HCT116 (cell line): ENCODE measurements at regions not wholly inside any gene's neighbourhood (a gene's known extent, or its start where the extent isn't known, plus 50 kb on each side); places are given as distances from the start of the nearest gene placed in this dataset.

Experiments
- EZH2phosphoT487 ChIP-seq: fragments of 200-600 bp; IDR thresholded peaks from 2 replicates; pipeline ENCODE4 v1.6.1; 2018; ENCODE audit warnings: antibody characterized with exemption, borderline replicate concordance
- POLR2AphosphoS5 ChIP-seq: IDR thresholded peaks from 2 replicates; pipeline ENCODE4 v1.6.1; 2011; ENCODE audit warnings: mild to moderate bottlenecking, low read depth, low read length, moderate library complexity
- SIN3A ChIP-seq: IDR thresholded peaks from 2 replicates; pipeline ENCODE4 v1.6.1; 2012; ENCODE audit warnings: low read depth
- SP1 ChIP-seq: IDR thresholded peaks from 2 replicates; pipeline ENCODE4 v1.6.1; 2012; ENCODE audit warnings: low read depth
- TCF7L2 ChIP-seq: IDR thresholded peaks from 2 replicates; pipeline ENCODE4 v1.7.0; 2011; ENCODE audit warnings: borderline replicate concordance, inconsistent platforms; ENCODE audit not compliant: insufficient read depth, insufficient read length; ENCODE audit errors: extremely low read depth
- ZNF274 ChIP-seq: fragments of 200-500 bp; sonication (Bioruptor generic); IDR thresholded peaks from 2 replicates; pipeline ENCODE4 v1.6.1; 2014; ENCODE audit warnings: mild to moderate bottlenecking, low read depth, low read length, inconsistent platforms
- TF ChIP-seq, protein P1 (sequence below), 3 experiments: fragments of 200-600 bp in 1 of 3; sonication (generic) in 1 of 3; IDR thresholded peaks in 2 of 3; conservative IDR thresholded peaks in 1 of 3; 2 replicates each; pipeline ENCODE4 v1.5.1; 2012 to 2017; ENCODE audit warnings: low read depth in 2 of 3, low read length in 2 of 3, antibody characterized with exemption in 1 of 3, borderline replicate concordance in 1 of 3, control low read depth in 1 of 3, mild to moderate bottlenecking in 1 of 3, mixed read lengths in 1 of 3, mixed run types in 1 of 3, moderate library complexity in 1 of 3; ENCODE audit not compliant: insufficient read depth in 1 of 3
- TF ChIP-seq, protein P2 (sequence below): IDR thresholded peaks from 2 replicates; pipeline ENCODE4 v1.6.1; 2011; ENCODE audit warnings: mild to moderate bottlenecking, low read length, moderate library complexity; ENCODE audit not compliant: insufficient replicate concordance; ENCODE audit errors: extremely low read depth

DNA sequence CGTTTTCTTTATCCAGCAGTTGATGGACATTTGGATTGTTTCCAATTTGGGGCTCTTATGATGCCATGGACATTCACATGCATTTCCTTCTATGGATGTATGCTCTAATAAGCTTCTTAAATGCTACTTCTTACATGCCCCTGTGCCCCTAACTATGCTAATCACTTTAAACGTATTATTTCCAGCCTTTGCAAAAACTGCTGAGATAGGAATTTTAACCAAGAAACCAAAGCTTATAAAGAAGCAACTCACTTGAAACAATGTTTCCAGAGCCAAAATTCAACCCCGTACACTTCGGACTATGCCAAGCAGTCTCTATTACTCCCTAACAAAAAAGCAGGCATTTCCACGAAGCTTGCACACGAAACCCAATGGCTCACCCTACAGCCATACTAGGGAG lies 545.6 kb upstream of the WWC1 start:
- TF ChIP-seq POLR2AphosphoS5 (no peak), ZNF274 (no peak), SIN3A (no peak), TCF7L2 (no peak), SP1 (no peak), EZH2phosphoT487 (no peak)
- TF ChIP-seq, protein P1, sequence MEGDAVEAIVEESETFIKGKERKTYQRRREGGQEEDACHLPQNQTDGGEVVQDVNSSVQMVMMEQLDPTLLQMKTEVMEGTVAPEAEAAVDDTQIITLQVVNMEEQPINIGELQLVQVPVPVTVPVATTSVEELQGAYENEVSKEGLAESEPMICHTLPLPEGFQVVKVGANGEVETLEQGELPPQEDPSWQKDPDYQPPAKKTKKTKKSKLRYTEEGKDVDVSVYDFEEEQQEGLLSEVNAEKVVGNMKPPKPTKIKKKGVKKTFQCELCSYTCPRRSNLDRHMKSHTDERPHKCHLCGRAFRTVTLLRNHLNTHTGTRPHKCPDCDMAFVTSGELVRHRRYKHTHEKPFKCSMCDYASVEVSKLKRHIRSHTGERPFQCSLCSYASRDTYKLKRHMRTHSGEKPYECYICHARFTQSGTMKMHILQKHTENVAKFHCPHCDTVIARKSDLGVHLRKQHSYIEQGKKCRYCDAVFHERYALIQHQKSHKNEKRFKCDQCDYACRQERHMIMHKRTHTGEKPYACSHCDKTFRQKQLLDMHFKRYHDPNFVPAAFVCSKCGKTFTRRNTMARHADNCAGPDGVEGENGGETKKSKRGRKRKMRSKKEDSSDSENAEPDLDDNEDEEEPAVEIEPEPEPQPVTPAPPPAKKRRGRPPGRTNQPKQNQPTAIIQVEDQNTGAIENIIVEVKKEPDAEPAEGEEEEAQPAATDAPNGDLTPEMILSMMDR (IDR thresholded peaks at IDR 0.05 in 2 of 3, conservative IDR thresholded peaks at IDR 0.05 in 1 of 3; ENCODE audit: borderline replicate concordance in 1 of 3, insufficient read depth in 1 of 3, low read depth in 2 of 3, low read length in 2 of 3), result no peak
- TF ChIP-seq, protein P2, sequence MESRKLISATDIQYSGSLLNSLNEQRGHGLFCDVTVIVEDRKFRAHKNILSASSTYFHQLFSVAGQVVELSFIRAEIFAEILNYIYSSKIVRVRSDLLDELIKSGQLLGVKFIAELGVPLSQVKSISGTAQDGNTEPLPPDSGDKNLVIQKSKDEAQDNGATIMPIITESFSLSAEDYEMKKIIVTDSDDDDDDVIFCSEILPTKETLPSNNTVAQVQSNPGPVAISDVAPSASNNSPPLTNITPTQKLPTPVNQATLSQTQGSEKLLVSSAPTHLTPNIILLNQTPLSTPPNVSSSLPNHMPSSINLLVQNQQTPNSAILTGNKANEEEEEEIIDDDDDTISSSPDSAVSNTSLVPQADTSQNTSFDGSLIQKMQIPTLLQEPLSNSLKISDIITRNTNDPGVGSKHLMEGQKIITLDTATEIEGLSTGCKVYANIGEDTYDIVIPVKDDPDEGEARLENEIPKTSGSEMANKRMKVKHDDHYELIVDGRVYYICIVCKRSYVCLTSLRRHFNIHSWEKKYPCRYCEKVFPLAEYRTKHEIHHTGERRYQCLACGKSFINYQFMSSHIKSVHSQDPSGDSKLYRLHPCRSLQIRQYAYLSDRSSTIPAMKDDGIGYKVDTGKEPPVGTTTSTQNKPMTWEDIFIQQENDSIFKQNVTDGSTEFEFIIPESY, result no peak
